ENCODE measurements at regions not wholly inside any gene's neighbourhood (a gene's known extent, or its start where the extent isn't known, plus 50 kb on each side); places are given as distances from the start of the nearest gene placed in this dataset.

- WGBS, 4 donors, result 72 to 74% (median 74%) methylated on average over 10 of the region's 10 CpGs
- no peak for DNase-seq
- ATAC-seq, result no peak
- H3K4me1 ChIP-seq, result no peaks in the 10 kb centered on the region
- no peak overlapping the region for H3K4me3 ChIP-seq
- no peaks in the 10 kb centered on the region for H3K9me3 ChIP-seq
- H3K27ac ChIP-seq, result no peak overlapping the region
- TF ChIP-seq POLR2A (IDR thresholded peaks at IDR 0.05) (no peak), CTCF (IDR thresholded peaks at IDR 0.05) (no peak)
- H3K36me3 ChIP-seq, result no peaks in the 10 kb centered on the region
- peaks cover 0 to 49% (median 10%) of the 10 kb centered on the region in 9 donors for H3K27me3 ChIP-seq
- intact Hi-C loops (cut with DNase I), result no loop called here
Measured at GRCh38 chr14:95814363-95815225, 62.0 kb upstream of the TUNAR start.

GRCh38 chr14:95811813-95812212 lies 64.8 kb upstream of the TUNAR start:
- 94 to 95% (median 94%) methylated on average over 4 of the region's 4 CpGs for WGBS, 4 donors
- TF ChIP-seq CTCF (IDR thresholded peaks at IDR 0.05), result no peak
- no peak for TF ChIP-seq POLR2A (IDR thresholded peaks at IDR 0.05)
- peaks cover 0 to 30% (median 6%) of the 10 kb centered on the region in 9 donors for H3K27me3 ChIP-seq

GRCh38 chr14:95808371-95808770 lies 68.3 kb upstream of the TUNAR start:
- Histone ChIP-seq H3K4me3 (no peak overlapping the region), H3K27ac (no peak overlapping the region), H3K9me3 (peaks cover 0 to 32% (median 21%) of the 10 kb centered on the region in 12 donors), H3K36me3 (no peaks in the 10 kb centered on the region), H3K4me1 (no peaks in the 10 kb centered on the region), H3K27me3 (peaks cover 0 to 4% (median 0%) of the 10 kb centered on the region in 9 donors)
- TF ChIP-seq CTCF (IDR thresholded peaks at IDR 0.05) (no peak), POLR2A (IDR thresholded peaks at IDR 0.05) (no peak)
- WGBS, 4 donors, result 71 to 85% (median 79%) methylated on average over 1 of the region's 1 CpG
- intact Hi-C loops (cut with DNase I), result no loop called here
- ATAC-seq (no peak), DNase-seq (no peak)

More at GRCh38 chr14:95811813-95812212, 64.8 kb upstream of the TUNAR start:
- no peak overlapping the region for H3K4me3 ChIP-seq
- no peaks in the 10 kb centered on the region for H3K4me1 ChIP-seq
- no peak for DNase-seq
- no peaks in the 10 kb centered on the region for H3K36me3 ChIP-seq
- intact Hi-C loops (cut with DNase I), result no loop called here
- H3K27ac ChIP-seq, result no peak overlapping the region
- ATAC-seq, result no peak
- peaks cover 0 to 12% (median 6%) of the 10 kb centered on the region in 12 donors for H3K9me3 ChIP-seq

GRCh38 chr14:95796788-95797187 lies 79.8 kb upstream of the TUNAR start:
- Histone ChIP-seq H3K36me3 (no peaks in the 10 kb centered on the region), H3K9me3 (no peaks in the 10 kb centered on the region), H3K27ac (no peak overlapping the region), H3K4me3 (no peak overlapping the region), H3K4me1 (no peaks in the 10 kb centered on the region), H3K27me3 (peaks cover 0 to 18% (median 0%) of the 10 kb centered on the region in 9 donors)
- 68 to 88% (median 73%) methylated on average over 5 of the region's 5 CpGs for WGBS, 4 donors
- intact Hi-C loops (cut with DNase I), result no loop called here
- ATAC-seq (no peak), DNase-seq (no peak)
- TF ChIP-seq CTCF (IDR thresholded peaks at IDR 0.05), result no peak
- no peak for TF ChIP-seq POLR2A (IDR thresholded peaks at IDR 0.05)
